ENCODE measurements at regions not wholly inside any gene's neighbourhood (a gene's known extent, or its start where the extent isn't known, plus 50 kb on each side); places are given as distances from the start of the nearest gene placed in this dataset.

DNA sequence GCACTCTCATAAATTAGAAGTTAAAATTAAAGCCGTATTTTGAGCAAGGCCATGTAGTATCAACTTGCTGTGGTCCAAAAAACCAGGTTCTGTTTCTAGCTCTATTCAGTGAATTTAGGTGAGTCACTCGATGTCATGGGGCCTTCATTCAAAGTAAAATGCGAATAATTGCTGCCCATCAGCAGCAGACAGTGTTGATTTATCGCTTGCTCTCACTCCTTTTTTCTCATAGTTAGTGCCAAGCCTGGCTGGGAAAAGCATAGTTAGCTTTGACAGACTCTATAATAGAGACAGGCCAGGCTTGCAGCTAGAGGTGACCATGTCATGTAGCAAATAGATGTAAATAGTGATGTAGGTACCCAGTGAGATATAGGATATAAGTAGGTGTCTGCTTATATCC lies 136.0 kb downstream of the EDN1 start:
- DNase-seq, result no peak

DNA sequence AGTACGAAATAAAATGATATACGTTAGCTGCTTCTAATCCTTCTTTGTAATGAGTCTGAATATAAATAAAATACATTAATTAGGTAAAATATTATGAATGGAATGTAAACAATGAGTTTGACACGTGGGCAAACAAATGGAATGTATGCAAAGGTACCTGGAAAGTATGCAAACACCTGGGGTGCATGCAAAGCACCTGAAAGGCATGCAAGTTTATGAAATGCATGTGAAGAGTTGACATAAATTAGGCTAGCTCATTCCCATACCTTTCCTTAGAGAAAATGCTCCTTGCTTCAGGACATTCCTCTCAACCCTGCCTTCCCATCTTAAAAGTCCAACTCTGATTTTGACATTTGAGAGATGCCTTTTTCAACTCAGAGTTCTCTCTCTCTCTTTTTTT lies 140.9 kb downstream of the EDN1 start:
- DNase-seq, result no peak

DNA sequence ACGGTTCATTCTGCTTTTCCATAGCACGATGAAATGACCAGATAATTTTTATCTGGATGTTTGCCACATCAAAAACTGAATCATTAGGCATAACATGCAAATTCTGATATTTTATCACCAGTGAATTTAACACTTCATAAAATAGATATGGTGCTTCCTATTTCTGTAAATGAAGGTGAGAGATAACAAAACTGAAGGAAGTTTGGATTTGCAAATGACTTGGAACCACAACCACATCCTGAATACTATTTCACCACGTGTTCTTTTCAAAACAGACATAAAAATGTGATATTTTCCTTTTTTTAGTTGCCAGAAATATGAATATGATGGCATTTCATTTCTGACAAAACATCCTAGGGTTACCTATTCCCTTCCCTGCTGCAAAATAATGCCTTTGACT lies 146.1 kb downstream of the EDN1 start:
- no peak for DNase-seq

- DNase-seq, result no peak
Observed at GRCh38 chr6:12436683-12437082, 146.5 kb downstream of the EDN1 start.

- DNase-seq, result no peak
Observed at GRCh38 chr6:12439296-12439695, 149.1 kb downstream of the EDN1 start.

DNA sequence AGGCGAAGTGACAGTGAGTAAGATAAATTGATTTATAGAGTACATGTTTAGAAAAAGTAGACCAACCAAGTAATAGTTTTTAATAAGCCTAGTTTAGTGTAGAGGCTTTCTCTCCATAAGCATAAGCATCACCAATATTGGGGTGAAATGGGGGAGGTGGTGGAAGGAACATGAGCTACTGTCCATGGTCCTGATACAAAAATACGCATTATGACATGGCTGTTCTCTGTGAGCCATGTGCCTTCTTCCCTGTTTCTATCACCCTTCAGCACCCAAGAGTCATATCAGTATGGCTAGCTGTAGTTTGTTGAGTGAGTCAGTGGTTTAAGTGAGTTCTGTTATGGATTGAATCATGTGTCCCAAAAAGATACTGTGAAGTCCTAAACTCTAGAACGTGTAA lies 150.8 kb downstream of the EDN1 start:
- no peak for DNase-seq

DNA sequence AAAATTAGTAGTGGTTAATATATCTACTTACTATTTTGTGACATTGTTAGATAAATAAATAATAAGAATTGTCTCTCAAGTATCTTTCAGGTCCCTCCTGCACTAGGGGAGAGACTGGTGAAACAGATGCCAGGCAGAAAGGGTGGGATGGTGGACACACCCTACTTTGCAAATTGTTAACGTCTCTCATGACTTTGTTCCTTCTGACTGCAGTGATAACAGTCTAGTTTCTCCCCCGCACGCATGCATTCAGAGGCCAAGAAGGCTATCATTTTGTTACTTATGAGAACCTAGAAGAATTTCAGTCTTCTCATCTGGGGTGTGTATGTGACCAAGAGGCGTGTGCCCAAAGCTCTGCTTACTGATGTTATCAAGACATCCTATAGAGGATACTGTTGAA lies 152.3 kb downstream of the EDN1 start:
- no peak for DNase-seq

GRCh38 chr6:12446394-12446793 lies 156.2 kb downstream of the EDN1 start:
- DNase-seq, result no peak

DNA sequence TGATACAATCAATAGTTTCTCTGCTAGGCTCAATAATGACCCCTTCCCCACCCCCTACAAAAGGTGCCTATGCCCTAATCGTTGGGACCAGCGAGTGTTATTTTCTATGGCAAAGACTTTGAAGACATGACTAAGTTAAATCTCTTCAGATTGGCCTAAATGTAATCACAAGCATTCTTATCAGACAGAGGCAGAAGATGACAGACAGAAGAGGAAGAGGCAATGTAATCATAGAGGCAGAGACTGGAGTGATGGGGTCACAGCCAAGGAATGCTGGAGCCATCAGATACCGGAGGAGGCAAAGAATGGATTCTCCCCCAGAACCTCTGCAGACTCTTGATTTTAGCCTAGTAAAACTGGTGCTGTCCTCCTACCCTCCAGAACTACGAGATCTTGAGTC lies 159.3 kb downstream of the EDN1 start:
- no peak for DNase-seq

DNA sequence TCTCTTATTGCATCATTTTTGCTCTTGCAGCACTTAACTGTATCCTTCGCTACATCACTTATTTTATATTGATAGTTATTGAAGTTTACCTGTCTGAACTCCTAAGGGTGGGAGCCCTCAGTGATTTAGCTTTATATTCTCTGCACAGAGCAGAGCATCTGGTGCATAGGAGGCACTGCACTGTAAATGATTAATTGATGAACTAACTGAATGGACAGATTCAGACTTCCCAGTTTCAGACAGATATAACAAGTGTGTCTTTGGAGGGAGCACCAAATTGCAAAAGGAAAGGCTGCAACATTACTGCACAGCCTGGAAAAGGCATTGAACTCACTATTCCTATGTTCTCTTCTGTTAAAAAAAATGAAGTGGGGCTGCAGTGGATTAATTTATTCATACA lies 160.3 kb downstream of the EDN1 start:
- DNase-seq, result no peak

DNA sequence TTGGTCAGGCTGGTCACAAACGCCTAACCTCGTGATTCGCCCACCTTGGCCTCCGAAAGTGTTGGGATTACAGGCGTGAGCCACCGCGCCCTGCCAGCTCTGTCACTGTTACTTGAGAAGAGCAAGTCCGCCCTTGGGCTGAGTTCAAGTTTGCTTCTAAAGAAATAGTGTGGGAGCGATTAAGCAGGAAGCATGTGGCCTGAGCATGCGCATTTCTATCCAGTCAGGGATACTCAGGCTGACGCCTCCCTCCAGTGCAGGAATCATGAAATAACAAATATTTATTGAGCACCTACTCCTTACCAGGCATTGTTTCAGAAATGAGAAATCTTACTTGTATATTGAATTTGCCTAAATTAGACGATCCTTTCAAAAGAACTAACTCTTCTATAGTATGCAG lies 166.2 kb downstream of the EDN1 start:
- no peak for DNase-seq

DNA sequence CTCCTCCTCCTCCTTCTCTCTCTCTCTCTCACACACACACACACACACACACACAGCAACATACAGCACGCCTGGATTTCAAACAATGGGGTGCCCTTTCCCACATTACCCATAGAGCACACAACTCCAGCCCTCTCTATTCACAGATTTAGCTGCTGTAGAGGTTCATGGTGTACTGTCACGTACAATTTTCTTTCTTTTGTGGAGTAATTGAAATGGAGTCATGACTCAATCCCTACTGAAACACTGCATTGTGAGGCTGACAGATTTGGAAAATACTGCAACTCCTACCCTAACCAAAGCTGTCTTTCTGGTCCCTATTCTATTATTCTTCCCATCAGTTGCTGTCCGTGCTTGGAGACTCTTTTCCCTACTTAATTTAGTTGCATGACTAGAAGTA lies 166.9 kb downstream of the EDN1 start:
- no peak for DNase-seq

GRCh38 chr6:12458558-12458957 lies 168.4 kb downstream of the EDN1 start:
- no peak for DNase-seq

DNA sequence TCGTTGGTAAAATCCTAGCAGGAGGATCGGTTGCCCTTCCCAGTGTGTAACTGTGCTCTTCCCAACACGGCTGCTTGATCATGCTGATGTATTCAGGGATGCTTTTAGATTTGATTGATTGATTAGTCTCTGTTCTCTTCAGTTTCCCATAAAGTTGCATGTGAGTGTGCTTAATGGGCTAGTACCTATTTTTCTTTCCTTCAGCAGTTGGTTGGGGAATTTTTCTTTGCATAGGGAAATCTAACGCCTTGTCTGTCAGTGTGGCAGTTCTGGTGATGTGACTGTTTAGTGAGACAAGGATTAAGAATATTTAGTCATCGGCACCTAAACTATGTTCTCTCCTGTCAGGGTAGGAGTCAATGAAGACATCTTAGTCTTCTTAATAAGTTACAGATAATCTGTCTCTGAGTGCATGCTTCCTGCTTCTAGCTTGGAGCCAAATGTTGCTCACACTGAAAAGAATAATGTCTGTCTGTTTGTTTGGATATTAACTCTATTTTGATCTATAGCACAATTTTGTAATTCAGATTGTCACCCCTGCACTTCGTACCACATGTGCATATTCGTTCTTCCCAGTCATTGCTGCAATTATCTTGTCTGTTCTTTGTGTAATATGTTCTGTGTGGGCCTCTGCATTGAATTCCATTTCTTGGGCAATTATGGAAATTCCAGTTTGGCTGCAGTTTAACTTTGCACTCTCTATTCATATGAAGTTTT lies 169.9 kb downstream of the EDN1 start:
- no peak for DNase-seq

- DNase-seq, result no peak
Observed at GRCh38 chr6:12467706-12468670, 177.8 kb downstream of the EDN1 start.

GRCh38 chr6:12472601-12473038 lies 182.5 kb downstream of the EDN1 start:
- no peak for DNase-seq

DNA sequence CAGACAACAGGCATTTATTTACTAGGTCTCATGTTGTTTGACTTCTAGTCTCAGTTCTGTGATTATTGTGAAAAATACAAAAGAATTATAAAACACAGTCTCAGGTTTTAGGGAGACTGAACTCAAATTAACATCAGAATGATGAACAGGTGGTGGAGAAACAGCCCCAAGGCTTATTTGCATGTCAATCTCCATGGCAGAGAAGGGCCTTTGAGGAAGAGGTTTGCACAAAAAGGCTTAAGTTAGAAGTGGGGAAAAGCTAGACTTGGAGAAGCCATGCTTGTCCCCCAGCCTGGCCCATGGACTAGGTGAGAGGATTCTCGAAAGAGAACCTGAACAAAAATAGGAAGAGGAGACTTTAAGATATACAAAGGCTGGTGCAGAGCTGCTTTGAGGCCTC lies 183.3 kb downstream of the EDN1 start:
- no peak for DNase-seq

DNA sequence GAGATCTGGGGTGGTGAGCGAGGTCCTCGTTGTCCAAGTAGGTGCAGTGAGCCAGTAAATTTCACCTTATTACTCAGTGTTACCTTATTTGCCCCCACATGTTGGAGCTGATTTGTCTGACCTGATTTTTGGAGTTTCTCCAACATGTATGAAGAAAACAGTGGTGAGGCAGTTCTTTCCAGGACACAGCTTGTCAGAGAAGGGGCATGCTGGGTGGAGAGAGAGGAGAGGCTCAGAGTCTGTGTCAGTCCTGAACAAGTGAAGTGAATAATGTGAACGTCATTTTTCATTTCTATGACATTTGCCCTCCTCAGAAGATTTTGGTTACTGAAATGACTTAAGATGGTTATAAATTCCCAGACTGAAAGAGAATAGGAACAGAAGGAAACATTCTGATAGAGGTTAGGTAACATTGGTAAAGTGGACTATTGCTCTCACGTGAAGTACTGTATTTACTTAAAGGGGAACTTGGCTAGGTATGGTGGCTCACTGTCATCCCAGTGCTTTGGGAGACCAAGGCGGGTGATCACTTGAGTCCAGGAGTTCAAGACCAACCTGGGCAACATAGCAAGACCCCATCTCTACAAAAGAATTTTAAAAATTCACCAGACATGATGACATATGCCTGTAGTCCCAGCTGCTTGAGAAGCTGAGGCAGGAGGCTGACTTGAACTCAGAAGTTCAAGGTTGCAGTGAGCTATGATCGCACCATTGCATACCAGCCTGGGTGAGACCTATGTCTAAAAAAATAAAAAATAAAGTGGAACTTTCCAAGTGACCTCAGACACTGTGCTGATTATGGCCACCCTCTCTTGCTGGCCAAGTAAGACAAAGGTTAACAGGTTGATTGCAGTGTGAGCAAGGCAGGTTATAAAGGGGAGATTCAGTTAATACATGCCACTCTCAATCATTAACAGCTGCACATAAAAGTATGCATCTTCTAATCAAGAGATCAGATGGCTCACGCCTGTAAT lies 184.3 kb downstream of the EDN1 start:
- DNase-seq, result no peak

DNA sequence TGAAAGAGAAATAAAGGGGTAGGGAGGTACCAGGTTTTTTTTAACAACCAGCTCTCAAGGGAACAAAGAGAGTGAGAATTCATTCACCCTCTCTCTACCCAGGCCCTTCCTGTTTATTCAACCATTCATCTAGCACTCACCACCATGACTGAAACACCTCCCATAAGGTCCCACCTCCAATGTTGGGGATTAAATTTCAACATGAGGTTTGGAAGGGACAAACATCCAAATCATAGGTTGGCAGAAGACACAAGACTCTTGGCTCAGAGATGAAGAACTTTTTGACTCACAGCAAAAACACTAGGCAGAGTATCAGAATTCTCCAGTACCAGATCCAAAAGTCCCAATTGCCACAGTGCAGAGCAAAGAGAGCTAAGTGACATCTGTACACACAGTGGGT lies 186.3 kb downstream of the EDN1 start:
- DNase-seq, result no peak

DNA sequence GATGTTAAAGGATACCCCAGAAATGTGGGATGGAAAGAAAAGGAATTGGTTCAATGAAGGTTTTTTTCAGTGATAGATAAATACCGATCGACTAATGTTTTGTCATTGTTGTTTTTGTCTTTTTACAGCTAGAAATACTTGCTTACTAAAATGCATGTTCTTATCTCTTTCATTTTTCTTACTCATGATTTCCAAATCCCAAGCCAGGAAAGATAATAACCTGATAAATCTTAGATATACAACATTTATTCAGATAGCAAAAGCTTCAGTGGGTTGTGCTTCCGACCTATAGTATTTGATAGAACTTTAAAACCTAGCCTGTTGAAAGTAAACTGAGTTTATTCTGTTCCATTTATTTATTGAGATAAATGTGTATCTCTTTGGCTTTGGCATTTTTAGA lies 187.5 kb downstream of the EDN1 start:
- DNase-seq, result no peak

DNA sequence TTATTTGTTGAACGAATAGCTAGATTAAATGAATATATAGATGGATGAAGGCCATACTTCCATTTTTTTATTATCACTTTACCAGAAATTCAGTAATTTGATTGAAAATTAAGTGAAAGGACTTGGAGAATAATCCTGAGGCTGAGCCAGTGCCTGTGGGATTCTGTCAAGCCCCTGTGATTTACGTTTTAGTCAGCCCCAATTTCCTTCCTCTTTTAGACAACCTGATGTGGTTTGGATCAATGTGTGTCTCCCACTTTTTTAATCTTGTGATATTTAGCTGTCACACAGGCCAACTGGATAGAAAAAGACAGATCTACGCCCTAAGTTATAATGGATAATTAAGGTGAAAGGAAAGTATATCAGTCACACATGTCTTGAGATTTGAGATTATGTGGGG lies 188.8 kb downstream of the EDN1 start:
- no peak for DNase-seq

DNA sequence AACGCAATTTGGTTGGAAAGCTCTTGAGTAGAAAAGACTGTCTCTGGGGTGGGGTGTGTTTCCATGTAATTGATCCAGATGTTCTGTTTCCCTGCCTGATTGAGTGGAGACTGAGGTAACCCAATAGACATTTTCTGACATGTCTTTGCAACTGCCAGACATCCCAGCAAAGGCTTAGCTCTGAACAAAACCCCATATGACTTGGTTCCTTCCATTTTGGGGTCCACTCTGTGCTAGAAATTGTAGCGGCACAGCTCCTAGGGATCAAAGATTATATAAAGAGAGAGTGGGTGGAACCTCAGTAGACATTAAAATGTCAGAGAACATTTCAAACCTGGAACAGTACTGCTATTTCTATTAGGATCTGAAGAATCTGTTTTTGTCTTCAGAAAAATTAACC lies 189.3 kb downstream of the EDN1 start:
- DNase-seq, result no peak

DNA sequence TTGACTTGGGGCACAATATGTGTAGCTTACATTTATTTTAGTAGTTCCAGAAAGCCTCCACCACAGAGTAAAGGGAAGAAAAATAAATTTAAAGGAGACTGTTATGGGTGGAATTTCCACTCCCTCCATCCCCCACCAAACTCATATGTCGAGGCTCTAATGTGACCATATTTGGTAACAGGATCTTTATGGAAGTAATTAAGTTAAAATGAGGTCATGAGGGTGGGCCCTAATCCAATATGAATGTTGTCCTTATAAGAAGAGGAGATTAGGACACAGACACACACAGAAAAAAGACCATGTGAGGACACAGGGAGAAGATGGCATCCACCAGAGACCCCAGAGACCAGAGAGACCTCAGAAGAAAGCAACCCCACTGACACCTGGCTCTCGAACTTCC lies 189.7 kb downstream of the EDN1 start:
- no peak for DNase-seq

All from hippocampal formation (tissue), 2 donors.